ENCODE measurements at regions not wholly inside any gene's neighbourhood (a gene's known extent, or its start where the extent isn't known, plus 50 kb on each side); places are given as distances from the start of the nearest gene placed in this dataset.

GRCh38 chr4:162699629-162700028 is 467.1 kb downstream of the NAF1 start:
- TF ChIP-seq, protein P1, sequence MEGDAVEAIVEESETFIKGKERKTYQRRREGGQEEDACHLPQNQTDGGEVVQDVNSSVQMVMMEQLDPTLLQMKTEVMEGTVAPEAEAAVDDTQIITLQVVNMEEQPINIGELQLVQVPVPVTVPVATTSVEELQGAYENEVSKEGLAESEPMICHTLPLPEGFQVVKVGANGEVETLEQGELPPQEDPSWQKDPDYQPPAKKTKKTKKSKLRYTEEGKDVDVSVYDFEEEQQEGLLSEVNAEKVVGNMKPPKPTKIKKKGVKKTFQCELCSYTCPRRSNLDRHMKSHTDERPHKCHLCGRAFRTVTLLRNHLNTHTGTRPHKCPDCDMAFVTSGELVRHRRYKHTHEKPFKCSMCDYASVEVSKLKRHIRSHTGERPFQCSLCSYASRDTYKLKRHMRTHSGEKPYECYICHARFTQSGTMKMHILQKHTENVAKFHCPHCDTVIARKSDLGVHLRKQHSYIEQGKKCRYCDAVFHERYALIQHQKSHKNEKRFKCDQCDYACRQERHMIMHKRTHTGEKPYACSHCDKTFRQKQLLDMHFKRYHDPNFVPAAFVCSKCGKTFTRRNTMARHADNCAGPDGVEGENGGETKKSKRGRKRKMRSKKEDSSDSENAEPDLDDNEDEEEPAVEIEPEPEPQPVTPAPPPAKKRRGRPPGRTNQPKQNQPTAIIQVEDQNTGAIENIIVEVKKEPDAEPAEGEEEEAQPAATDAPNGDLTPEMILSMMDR (IDR thresholded peaks at IDR 0.05; ENCODE audit: low read depth, low read length): no peak
- no peak for TF ChIP-seq EZH2phosphoT487 (IDR thresholded peaks at IDR 0.05; ENCODE audit: low read depth)
